SU-DHL-6 (cell line): ENCODE measurements at regions not wholly inside any gene's neighbourhood (a gene's known extent, or its start where the extent isn't known, plus 50 kb on each side); places are given as distances from the start of the nearest gene placed in this dataset.

Source experiments
- H2AFZ ChIP-seq: fragments of 200-600 bp; sonication (generic); 2 replicates; pipeline ENCODE4 v1.6.1; 2014; ENCODE audit warnings: low read depth, mild to moderate bottlenecking, moderate library complexity, mixed read lengths, antibody characterized with exemption, low read length; ENCODE audit not compliant: severe bottlenecking
- H3F3A ChIP-seq: fragments of 200-600 bp; shearing (Covaris generic); 2 replicates; pipeline ENCODE4 v1.6.0; 2016; ENCODE audit warnings: antibody characterized with exemption, mild to moderate bottlenecking; ENCODE audit not compliant: insufficient read depth
- H3K27ac ChIP-seq: fragments of 200-600 bp; sonication (generic); 2 replicates; pipeline ENCODE4 v1.5.1; 2016; ENCODE audit warnings: low read depth, mild to moderate bottlenecking, low read length, moderate library complexity, mixed read lengths
- H3K27me3 ChIP-seq: fragments of 200-600 bp; sonication (generic), shearing (Covaris generic); 2 replicates; pipeline ENCODE4 v1.6.0; 2014; ENCODE audit warnings: mild to moderate bottlenecking, low read length
- H3K36me3 ChIP-seq: fragments of 200-600 bp; sonication (generic); 2 replicates; pipeline ENCODE4 v1.6.1; 2014; ENCODE audit warnings: mild to moderate bottlenecking, low read length, mixed read lengths
- H3K4me2 ChIP-seq: fragments of 300-600, 200-600 bp; shearing (Covaris generic), sonication (generic); 2 replicates; pipeline ENCODE4 v1.6.0; 2014; ENCODE audit warnings: low read length, low read depth, mild to moderate bottlenecking; ENCODE audit not compliant: poor library complexity, severe bottlenecking
- H3K4me3 ChIP-seq: fragments of 200-600 bp; sonication (generic); 2 replicates; pipeline ENCODE4 v1.5.1; 2014; ENCODE audit warnings: antibody characterized with exemption, low read length, mild to moderate bottlenecking, mixed read lengths; ENCODE audit not compliant: insufficient read depth, poor library complexity, severe bottlenecking
- H3K79me2 ChIP-seq: fragments of 200-600 bp; sonication (generic); 2 replicates; pipeline ENCODE4 v1.6.1; 2014; ENCODE audit warnings: mild to moderate bottlenecking, low read length, moderate library complexity; ENCODE audit not compliant: insufficient read depth
- H3K9ac ChIP-seq: fragments of 200-600 bp; sonication (generic); 2 replicates; pipeline ENCODE4 v1.7.0; 2014; ENCODE audit warnings: mild to moderate bottlenecking, low read length
- H3K9me2 ChIP-seq: fragments of 200-600 bp; sonication (generic); replicated peaks from 2 replicates; pipeline ENCODE4 v1.6.1; 2014; ENCODE audit warnings: low read length; ENCODE audit not compliant: insufficient read depth
- H3K9me3 ChIP-seq: fragments of 200-600 bp; sonication (generic); 2 replicates; pipeline ENCODE4 v1.6.1; 2014; ENCODE audit warnings: low read length, mixed read lengths; ENCODE audit not compliant: insufficient read depth
- H4K20me1 ChIP-seq: fragments of 200-600 bp; sonication (generic); 2 replicates; pipeline ENCODE4 v1.6.1; 2014; ENCODE audit warnings: low read depth, mild to moderate bottlenecking, antibody characterized with exemption, low read length, moderate library complexity, mixed read lengths
- EZH2phosphoT487 ChIP-seq: fragments of 200-600 bp; sonication (generic), shearing (Covaris generic); conservative IDR thresholded peaks from 2 replicates; pipeline ENCODE4 v1.6.1; 2018; ENCODE audit warnings: mild to moderate bottlenecking, antibody characterized with exemption, low read length, moderate library complexity, mixed read lengths
- TF ChIP-seq, protein P1 (sequence below): fragments of 200-600 bp; sonication (generic); IDR thresholded peaks from one replicate; pipeline ENCODE4 v1.5.1; 2017; ENCODE audit warnings: antibody characterized with exemption, mild to moderate bottlenecking, low read length, moderate library complexity; ENCODE audit not compliant: insufficient read depth, poor library complexity, severe bottlenecking

- TF ChIP-seq, protein P1, sequence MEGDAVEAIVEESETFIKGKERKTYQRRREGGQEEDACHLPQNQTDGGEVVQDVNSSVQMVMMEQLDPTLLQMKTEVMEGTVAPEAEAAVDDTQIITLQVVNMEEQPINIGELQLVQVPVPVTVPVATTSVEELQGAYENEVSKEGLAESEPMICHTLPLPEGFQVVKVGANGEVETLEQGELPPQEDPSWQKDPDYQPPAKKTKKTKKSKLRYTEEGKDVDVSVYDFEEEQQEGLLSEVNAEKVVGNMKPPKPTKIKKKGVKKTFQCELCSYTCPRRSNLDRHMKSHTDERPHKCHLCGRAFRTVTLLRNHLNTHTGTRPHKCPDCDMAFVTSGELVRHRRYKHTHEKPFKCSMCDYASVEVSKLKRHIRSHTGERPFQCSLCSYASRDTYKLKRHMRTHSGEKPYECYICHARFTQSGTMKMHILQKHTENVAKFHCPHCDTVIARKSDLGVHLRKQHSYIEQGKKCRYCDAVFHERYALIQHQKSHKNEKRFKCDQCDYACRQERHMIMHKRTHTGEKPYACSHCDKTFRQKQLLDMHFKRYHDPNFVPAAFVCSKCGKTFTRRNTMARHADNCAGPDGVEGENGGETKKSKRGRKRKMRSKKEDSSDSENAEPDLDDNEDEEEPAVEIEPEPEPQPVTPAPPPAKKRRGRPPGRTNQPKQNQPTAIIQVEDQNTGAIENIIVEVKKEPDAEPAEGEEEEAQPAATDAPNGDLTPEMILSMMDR, result no peak
- no peak for TF ChIP-seq EZH2phosphoT487
- Histone ChIP-seq H3K9me2 (no peaks in the 10 kb centered on the region), H3F3A (no peaks in the 10 kb centered on the region)
Observed at GRCh38 chr10:57664815-57665214, 602.9 kb downstream of the IPMK start.

GRCh38 chr10:57663401-57663800 lies 604.3 kb downstream of the IPMK start:
- TF ChIP-seq EZH2phosphoT487, result no peak
- TF ChIP-seq, protein P1, result no peak
- H3K36me3 ChIP-seq, result no peaks in the 10 kb centered on the region
- no peak overlapping the region for H3K4me3 ChIP-seq
- no peak overlapping the region for H3K9ac ChIP-seq
- H3K4me2 ChIP-seq, result no peak overlapping the region
- no peak overlapping the region for H3K27ac ChIP-seq
- H3K9me3 ChIP-seq, result no peaks in the 10 kb centered on the region
- H3K27me3 ChIP-seq, result no peaks in the 10 kb centered on the region
- H3F3A ChIP-seq, result no peaks in the 10 kb centered on the region
- no peak overlapping the region for H2AFZ ChIP-seq
- no peaks in the 10 kb centered on the region for H3K9me2 ChIP-seq
- no peaks in the 10 kb centered on the region for H4K20me1 ChIP-seq
- no peaks in the 10 kb centered on the region for H3K79me2 ChIP-seq

More at GRCh38 chr10:57664815-57665214, 602.9 kb downstream of the IPMK start:
- no peaks in the 10 kb centered on the region for H4K20me1 ChIP-seq
- no peak overlapping the region for H3K27ac ChIP-seq
- H3K4me3 ChIP-seq, result no peak overlapping the region
- H3K79me2 ChIP-seq, result no peaks in the 10 kb centered on the region
- H3K4me2 ChIP-seq, result no peak overlapping the region
- H3K36me3 ChIP-seq, result no peaks in the 10 kb centered on the region
- H3K27me3 ChIP-seq, result no peaks in the 10 kb centered on the region
- H2AFZ ChIP-seq, result no peak overlapping the region
- no peak overlapping the region for H3K9ac ChIP-seq
- no peaks in the 10 kb centered on the region for H3K9me3 ChIP-seq

- Histone ChIP-seq H3K27ac (no peak overlapping the region), H2AFZ (no peak overlapping the region), H3F3A (no peaks in the 10 kb centered on the region), H4K20me1 (no peaks in the 10 kb centered on the region), H3K9me3 (no peaks in the 10 kb centered on the region), H3K4me3 (no peak overlapping the region), H3K9me2 (no peaks in the 10 kb centered on the region), H3K36me3 (no peaks in the 10 kb centered on the region), H3K4me2 (no peak overlapping the region), H3K27me3 (no peaks in the 10 kb centered on the region), H3K9ac (no peak overlapping the region), H3K79me2 (no peaks in the 10 kb centered on the region)
- TF ChIP-seq, protein P1, result no peak
- no peak for TF ChIP-seq EZH2phosphoT487
Observed at GRCh38 chr10:57661206-57661605, 606.5 kb downstream of the IPMK start.
